ENCODE measurements at regions not wholly inside any gene's neighbourhood (a gene's known extent, or its start where the extent isn't known, plus 50 kb on each side); places are given as distances from the start of the nearest gene placed in this dataset.

DNA sequence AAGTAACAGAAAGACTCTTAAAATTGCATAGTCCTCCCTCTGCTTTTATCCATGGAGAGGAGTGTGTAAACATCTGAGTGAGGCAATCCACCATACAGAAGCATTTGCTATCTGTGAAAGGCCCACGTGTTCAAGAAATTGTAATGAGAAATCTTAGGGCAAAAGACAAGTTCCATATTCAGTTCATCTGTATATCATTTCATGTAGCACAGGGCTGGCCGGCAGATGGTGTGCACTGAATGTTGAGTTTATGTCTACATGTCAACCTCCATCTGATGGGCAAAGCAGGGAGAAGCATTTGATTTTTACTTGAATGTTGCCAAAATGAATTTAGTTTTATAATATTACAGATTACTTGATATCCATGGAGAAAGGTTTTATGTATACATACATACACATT, 179.5 kb upstream of the RAD23B start:
- TF ChIP-seq, protein P1, sequence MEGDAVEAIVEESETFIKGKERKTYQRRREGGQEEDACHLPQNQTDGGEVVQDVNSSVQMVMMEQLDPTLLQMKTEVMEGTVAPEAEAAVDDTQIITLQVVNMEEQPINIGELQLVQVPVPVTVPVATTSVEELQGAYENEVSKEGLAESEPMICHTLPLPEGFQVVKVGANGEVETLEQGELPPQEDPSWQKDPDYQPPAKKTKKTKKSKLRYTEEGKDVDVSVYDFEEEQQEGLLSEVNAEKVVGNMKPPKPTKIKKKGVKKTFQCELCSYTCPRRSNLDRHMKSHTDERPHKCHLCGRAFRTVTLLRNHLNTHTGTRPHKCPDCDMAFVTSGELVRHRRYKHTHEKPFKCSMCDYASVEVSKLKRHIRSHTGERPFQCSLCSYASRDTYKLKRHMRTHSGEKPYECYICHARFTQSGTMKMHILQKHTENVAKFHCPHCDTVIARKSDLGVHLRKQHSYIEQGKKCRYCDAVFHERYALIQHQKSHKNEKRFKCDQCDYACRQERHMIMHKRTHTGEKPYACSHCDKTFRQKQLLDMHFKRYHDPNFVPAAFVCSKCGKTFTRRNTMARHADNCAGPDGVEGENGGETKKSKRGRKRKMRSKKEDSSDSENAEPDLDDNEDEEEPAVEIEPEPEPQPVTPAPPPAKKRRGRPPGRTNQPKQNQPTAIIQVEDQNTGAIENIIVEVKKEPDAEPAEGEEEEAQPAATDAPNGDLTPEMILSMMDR (IDR thresholded peaks at IDR 0.05) = no peak
- no peaks in the 10 kb centered on the region for H3K36me3 ChIP-seq (ENCODE audit: control insufficient read depth, insufficient read depth, low read length)
- no peak overlapping the region for H3K9ac ChIP-seq
- H3K4me2 ChIP-seq (ENCODE audit: low read length) = no peak overlapping the region
- H3K9me3 ChIP-seq (ENCODE audit: control insufficient read depth, low read length) = no peaks in the 10 kb centered on the region
- H3K27me3 ChIP-seq (ENCODE audit: control insufficient read depth, insufficient read depth, low read length) = no peaks in the 10 kb centered on the region
- H3K4me3 ChIP-seq (ENCODE audit: low read depth, low read length) = no peak overlapping the region
- no peaks in the 10 kb centered on the region for H3K4me1 ChIP-seq
- H3K27ac ChIP-seq = no peak overlapping the region
- H2AFZ ChIP-seq = no peak overlapping the region
- H3K79me2 ChIP-seq = no peaks in the 10 kb centered on the region

DNA sequence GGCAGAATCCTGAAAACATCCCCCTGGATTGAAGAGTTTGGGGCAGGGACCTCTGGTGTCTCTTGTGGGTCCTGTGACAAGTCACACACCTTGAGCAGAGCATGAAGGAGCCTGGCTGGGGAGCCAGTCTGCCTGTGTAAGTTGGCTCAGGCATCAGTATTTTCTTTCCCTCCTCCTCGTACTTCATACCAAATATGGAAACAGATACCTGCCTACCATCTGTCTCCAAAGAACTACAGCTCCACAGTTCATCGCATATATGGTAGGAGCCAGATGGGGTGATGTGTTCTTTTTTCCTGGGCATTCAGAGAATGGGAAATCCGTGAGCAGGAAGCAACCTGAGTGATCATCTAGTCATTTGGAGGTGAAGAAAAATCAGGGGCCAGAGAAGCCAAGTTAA, 177.3 kb upstream of the RAD23B start:
- Histone ChIP-seq H3K36me3 (ENCODE audit: control insufficient read depth, insufficient read depth, low read length) (no peaks in the 10 kb centered on the region), H3K4me1 (no peaks in the 10 kb centered on the region), H3K27ac (no peak overlapping the region), H3K9me3 (ENCODE audit: control insufficient read depth, low read length) (no peaks in the 10 kb centered on the region), H3K79me2 (no peaks in the 10 kb centered on the region), H3K27me3 (ENCODE audit: control insufficient read depth, insufficient read depth, low read length) (no peaks in the 10 kb centered on the region), H3K4me2 (ENCODE audit: low read length) (no peak overlapping the region), H3K4me3 (ENCODE audit: low read depth, low read length) (no peak overlapping the region), H2AFZ (no peak overlapping the region), H3K9ac (no peak overlapping the region)
- TF ChIP-seq, protein P1 (IDR thresholded peaks at IDR 0.05) = no peak

DNA sequence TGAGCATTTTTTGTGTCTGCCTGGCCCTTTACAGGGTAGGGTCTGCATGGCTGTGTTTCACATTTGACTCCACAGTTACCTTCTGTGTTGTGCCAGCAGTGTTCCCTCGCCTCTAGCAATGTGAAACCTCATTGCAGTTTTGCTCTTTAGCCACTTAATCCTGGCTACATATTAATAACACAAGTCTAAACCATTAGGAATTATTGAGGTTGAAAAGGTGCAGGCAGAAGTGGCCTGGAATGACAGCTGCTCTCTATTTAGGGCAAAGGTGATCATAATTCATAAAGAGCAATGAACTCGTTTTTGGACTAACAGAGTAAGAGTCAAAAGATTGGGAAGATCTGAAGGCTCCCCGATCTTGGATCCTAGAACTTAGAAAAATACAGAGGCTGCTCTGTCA, 176.7 kb upstream of the RAD23B start:
- no peaks in the 10 kb centered on the region for H3K79me2 ChIP-seq
- H2AFZ ChIP-seq = no peak overlapping the region
- TF ChIP-seq, protein P1 (IDR thresholded peaks at IDR 0.05) = no peak
- H3K4me2 ChIP-seq (ENCODE audit: low read length) = no peak overlapping the region
- H3K27me3 ChIP-seq (ENCODE audit: control insufficient read depth, insufficient read depth, low read length) = no peaks in the 10 kb centered on the region
- no peak overlapping the region for H3K4me3 ChIP-seq (ENCODE audit: low read depth, low read length)
- no peaks in the 10 kb centered on the region for H3K9me3 ChIP-seq (ENCODE audit: control insufficient read depth, low read length)
- no peaks in the 10 kb centered on the region for H3K36me3 ChIP-seq (ENCODE audit: control insufficient read depth, insufficient read depth, low read length)
- H3K9ac ChIP-seq = no peak overlapping the region
- H3K27ac ChIP-seq = no peak overlapping the region
- no peaks in the 10 kb centered on the region for H3K4me1 ChIP-seq

DNA sequence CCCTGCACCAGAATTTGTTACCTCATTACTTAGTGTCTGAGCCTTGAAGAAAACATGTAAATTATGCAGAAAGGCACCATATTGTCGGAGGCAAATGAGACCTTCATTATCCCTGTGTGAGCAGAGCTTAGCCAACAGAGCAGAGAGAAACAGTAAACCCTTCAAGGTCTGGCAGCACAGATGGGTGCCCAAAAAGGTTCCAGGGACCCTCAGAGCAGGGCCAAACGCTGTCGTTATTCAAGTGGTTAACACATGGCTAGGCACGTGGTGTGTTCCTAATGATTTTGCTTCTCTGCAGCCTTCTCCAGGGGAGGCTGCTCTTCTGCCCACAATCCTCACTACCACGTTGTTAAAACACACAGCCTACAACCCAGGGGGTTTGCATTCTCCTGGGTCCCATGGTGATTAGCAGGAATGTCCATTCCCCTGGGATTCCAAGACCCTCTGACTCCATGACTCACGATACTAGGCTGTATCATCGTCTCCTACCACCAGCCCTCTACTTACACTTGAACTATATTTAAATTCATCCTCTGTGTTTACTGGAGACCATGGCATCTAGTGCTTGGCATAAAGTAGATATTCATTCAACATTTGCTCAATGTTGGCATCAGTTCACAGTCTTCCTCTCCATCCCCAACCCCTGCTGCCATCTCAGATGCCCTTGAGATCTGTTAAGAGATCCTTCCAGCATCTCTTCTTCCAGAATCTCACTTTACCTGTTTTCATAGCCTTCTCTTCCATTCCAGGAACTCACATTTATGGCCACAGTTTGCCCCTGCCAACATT, 174.5 kb upstream of the RAD23B start:
- Histone ChIP-seq H3K27ac (no peak overlapping the region), H3K4me1 (no peaks in the 10 kb centered on the region), H2AFZ (no peak overlapping the region), H3K9me3 (ENCODE audit: control insufficient read depth, low read length) (no peaks in the 10 kb centered on the region), H3K36me3 (ENCODE audit: control insufficient read depth, insufficient read depth, low read length) (no peaks in the 10 kb centered on the region), H3K4me2 (ENCODE audit: low read length) (no peak overlapping the region), H3K9ac (no peak overlapping the region), H3K27me3 (ENCODE audit: control insufficient read depth, insufficient read depth, low read length) (no peaks in the 10 kb centered on the region), H3K4me3 (ENCODE audit: low read depth, low read length) (no peak overlapping the region), H3K79me2 (no peaks in the 10 kb centered on the region)
- TF ChIP-seq, protein P1 (IDR thresholded peaks at IDR 0.05) = no peak

DNA sequence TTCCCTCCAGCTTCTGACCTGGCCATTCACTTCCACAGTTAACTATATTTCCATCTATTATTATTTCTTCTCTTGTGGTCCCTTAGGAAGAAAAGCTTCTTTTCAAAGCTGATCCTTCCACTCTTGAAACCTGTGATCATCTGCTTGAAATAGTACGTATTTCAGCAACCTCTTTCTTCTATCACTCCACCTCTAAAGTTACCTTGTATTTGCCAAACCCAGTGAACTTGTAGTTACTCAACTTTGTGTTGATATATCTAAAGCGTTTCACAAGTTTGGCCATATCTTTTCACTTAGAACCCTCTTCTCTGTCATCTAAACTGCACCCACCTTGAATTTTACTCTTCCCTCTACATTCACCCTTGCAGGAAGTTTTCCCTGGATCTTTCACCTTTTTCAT, 173.8 kb upstream of the RAD23B start:
- no peak overlapping the region for H3K27ac ChIP-seq
- TF ChIP-seq, protein P1 (IDR thresholded peaks at IDR 0.05) = no peak
- no peak overlapping the region for H3K4me3 ChIP-seq (ENCODE audit: low read depth, low read length)
- no peaks in the 10 kb centered on the region for H3K36me3 ChIP-seq (ENCODE audit: control insufficient read depth, insufficient read depth, low read length)
- no peaks in the 10 kb centered on the region for H3K4me1 ChIP-seq
- no peak overlapping the region for H3K9ac ChIP-seq
- H3K27me3 ChIP-seq (ENCODE audit: control insufficient read depth, insufficient read depth, low read length) = no peaks in the 10 kb centered on the region
- H3K9me3 ChIP-seq (ENCODE audit: control insufficient read depth, low read length) = no peaks in the 10 kb centered on the region
- no peaks in the 10 kb centered on the region for H3K79me2 ChIP-seq
- H2AFZ ChIP-seq = no peak overlapping the region
- H3K4me2 ChIP-seq (ENCODE audit: low read length) = no peak overlapping the region

Data from parathyroid adenoma (tissue), 2 donors.